ENCODE measurements at regions not wholly inside any gene's neighbourhood (a gene's known extent, or its start where the extent isn't known, plus 50 kb on each side); places are given as distances from the start of the nearest gene placed in this dataset.

DNA sequence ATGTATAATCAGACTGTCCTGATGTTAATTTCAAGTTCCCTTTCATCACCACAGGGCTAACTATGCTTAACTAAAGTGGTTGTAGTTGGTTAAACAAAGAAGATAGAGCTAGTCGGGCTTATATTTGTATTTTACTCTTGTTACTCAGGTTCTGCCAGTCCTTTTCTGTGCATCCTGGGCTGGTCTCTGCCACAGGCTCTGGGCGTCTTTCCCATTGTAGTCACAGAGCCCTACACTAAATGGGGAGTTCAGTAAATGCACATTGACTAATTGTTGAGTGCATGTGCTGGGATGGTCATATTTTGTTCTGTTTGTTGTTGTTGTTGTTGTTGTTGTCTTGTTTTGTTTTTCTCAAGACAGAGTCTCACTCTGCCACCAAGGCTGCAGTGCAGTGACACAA lies 125.4 kb upstream of the PGR start:
- Histone ChIP-seq H3K27me3 (ENCODE audit: insufficient read depth) (no peaks in the 10 kb centered on the region), H3K4me3 (no peak overlapping the region), H3K9me2 (ENCODE audit: insufficient read depth) (no peaks in the 10 kb centered on the region), H2AFZ (no peak overlapping the region), H3K79me2 (replicated peaks; ENCODE audit: insufficient read depth) (no peaks in the 10 kb centered on the region), H4K20me1 (replicated peaks; ENCODE audit: insufficient read depth) (no peaks in the 10 kb centered on the region), H3K4me1 (ENCODE audit: insufficient read depth) (no peaks in the 10 kb centered on the region), H3K4me2 (no peak overlapping the region), H3K36me3 (ENCODE audit: insufficient read depth) (no peaks in the 10 kb centered on the region), H3F3A (replicated peaks; ENCODE audit: low read depth) (no peaks in the 10 kb centered on the region), H3K27ac (ENCODE audit: low read depth) (no peak overlapping the region)
- TF ChIP-seq, protein P1, sequence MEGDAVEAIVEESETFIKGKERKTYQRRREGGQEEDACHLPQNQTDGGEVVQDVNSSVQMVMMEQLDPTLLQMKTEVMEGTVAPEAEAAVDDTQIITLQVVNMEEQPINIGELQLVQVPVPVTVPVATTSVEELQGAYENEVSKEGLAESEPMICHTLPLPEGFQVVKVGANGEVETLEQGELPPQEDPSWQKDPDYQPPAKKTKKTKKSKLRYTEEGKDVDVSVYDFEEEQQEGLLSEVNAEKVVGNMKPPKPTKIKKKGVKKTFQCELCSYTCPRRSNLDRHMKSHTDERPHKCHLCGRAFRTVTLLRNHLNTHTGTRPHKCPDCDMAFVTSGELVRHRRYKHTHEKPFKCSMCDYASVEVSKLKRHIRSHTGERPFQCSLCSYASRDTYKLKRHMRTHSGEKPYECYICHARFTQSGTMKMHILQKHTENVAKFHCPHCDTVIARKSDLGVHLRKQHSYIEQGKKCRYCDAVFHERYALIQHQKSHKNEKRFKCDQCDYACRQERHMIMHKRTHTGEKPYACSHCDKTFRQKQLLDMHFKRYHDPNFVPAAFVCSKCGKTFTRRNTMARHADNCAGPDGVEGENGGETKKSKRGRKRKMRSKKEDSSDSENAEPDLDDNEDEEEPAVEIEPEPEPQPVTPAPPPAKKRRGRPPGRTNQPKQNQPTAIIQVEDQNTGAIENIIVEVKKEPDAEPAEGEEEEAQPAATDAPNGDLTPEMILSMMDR (conservative IDR thresholded peaks at IDR 0.05; ENCODE audit: low read depth in 2 of 2): no peak
- TF ChIP-seq STAT1 (IDR thresholded peaks at IDR 0.05; ENCODE audit: unreplicated experiment) (no peak), CREB1 (CRISPR knock-in tag; IDR thresholded peaks at IDR 0.05; ENCODE audit: low read depth) (no peak), ZNF114 (CRISPR knock-in tag; IDR thresholded peaks at IDR 0.05) (no peak)
- TF ChIP-seq, protein P2, sequence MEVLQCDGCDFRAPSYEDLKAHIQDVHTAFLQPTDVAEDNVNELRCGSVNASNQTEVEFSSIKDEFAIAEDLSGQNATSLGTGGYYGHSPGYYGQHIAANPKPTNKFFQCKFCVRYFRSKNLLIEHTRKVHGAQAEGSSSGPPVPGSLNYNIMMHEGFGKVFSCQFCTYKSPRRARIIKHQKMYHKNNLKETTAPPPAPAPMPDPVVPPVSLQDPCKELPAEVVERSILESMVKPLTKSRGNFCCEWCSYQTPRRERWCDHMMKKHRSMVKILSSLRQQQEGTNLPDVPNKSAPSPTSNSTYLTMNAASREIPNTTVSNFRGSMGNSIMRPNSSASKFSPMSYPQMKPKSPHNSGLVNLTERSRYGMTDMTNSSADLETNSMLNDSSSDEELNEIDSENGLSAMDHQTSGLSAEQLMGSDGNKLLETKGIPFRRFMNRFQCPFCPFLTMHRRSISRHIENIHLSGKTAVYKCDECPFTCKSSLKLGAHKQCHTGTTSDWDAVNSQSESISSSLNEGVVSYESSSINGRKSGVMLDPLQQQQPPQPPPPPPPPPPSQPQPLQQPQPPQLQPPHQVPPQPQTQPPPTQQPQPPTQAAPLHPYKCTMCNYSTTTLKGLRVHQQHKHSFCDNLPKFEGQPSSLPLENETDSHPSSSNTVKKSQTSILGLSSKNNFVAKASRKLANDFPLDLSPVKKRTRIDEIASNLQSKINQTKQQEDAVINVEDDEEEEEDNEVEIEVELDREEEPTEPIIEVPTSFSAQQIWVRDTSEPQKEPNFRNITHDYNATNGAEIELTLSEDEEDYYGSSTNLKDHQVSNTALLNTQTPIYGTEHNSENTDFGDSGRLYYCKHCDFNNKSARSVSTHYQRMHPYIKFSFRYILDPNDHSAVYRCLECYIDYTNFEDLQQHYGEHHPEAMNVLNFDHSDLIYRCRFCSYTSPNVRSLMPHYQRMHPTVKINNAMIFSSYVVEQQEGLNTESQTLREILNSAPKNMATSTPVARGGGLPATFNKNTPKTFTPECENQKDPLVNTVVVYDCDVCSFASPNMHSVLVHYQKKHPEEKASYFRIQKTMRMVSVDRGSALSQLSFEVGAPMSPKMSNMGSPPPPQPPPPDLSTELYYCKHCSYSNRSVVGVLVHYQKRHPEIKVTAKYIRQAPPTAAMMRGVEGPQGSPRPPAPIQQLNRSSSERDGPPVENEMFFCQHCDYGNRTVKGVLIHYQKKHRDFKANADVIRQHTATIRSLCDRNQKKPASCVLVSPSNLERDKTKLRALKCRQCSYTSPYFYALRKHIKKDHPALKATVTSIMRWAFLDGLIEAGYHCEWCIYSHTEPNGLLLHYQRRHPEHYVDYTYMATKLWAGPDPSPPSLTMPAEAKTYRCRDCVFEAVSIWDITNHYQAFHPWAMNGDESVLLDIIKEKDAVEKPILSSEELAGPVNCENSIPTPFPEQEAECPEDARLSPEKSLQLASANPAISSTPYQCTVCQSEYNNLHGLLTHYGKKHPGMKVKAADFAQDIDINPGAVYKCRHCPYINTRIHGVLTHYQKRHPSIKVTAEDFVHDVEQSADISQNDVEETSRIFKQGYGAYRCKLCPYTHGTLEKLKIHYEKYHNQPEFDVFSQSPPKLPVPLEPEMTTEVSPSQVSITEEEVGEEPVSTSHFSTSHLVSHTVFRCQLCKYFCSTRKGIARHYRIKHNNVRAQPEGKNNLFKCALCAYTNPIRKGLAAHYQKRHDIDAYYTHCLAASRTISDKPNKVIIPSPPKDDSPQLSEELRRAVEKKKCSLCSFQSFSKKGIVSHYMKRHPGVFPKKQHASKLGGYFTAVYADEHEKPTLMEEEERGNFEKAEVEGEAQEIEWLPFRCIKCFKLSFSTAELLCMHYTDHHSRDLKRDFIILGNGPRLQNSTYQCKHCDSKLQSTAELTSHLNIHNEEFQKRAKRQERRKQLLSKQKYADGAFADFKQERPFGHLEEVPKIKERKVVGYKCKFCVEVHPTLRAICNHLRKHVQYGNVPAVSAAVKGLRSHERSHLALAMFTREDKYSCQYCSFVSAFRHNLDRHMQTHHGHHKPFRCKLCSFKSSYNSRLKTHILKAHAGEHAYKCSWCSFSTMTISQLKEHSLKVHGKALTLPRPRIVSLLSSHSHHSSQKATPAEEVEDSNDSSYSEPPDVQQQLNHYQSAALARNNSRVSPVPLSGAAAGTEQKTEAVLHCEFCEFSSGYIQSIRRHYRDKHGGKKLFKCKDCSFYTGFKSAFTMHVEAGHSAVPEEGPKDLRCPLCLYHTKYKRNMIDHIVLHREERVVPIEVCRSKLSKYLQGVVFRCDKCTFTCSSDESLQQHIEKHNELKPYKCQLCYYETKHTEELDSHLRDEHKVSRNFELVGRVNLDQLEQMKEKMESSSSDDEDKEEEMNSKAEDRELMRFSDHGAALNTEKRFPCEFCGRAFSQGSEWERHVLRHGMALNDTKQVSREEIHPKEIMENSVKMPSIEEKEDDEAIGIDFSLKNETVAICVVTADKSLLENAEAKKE (CRISPR knock-in tag; IDR thresholded peaks at IDR 0.05): no peak
- no peak for ATAC-seq
- Mint-ChIP-seq H3K9me3 (peaks cover 4% of the 10 kb centered on the region), H3K4me1 (no peaks in the 10 kb centered on the region), H3K27ac (no peak overlapping the region), H3K27me3 (ENCODE audit: insufficient read depth, low read depth, poor library complexity) (no peaks in the 10 kb centered on the region), H3K4me3 (no peak overlapping the region), H3K36me3 (ENCODE audit: low read depth) (no peaks in the 10 kb centered on the region)
- no peak for DNase-seq (ENCODE audit: low spot score)

Measured in GM23338 (cell line).